Stimulated activated CD8-positive, alpha-beta memory T cell treated with anti-CD3 and anti-CD28 coated beads, Interleukin-4, amount 100 ng/mL, for 24 hours (primary cell): ENCODE measurements at regions not wholly inside any gene's neighbourhood (a gene's known extent, or its start where the extent isn't known, plus 50 kb on each side); places are given as distances from the start of the nearest gene placed in this dataset.
A peak's percentile ranks its signal among the peaks of the same experiment; 100 is the strongest.
"Not testable (repeated sequence)": the region's sequence is repeated elsewhere in the genome, so short reads cannot be mapped to it uniquely, and the experiment has no call there.

Experiments
- DNase-seq: peaks from one replicate; pipeline ENCODE4 v3.0.0-alpha.2; 2020; ENCODE audit warnings: low read depth

- no peak for DNase-seq
Observed at GRCh38 chr6:163768905-163769304, 354.4 kb downstream of the QKI start.

- no peak for DNase-seq
Observed at GRCh38 chr6:163766936-163767335, 352.4 kb downstream of the QKI start.

- DNase-seq, result no peak
Observed at GRCh38 chr6:163765335-163765734, 350.8 kb downstream of the QKI start.

GRCh38 chr6:163764565-163764964 lies 350.0 kb downstream of the QKI start:
- DNase-seq, result no peak

GRCh38 chr6:163761481-163761880 lies 347.0 kb downstream of the QKI start:
- no peak for DNase-seq

- no peak for DNase-seq
Observed at GRCh38 chr6:163760860-163761259, 346.3 kb downstream of the QKI start.

GRCh38 chr6:163759542-163759941 lies 345.0 kb downstream of the QKI start:
- no peak for DNase-seq

- DNase-seq, result no peak
Observed at GRCh38 chr6:163757520-163757919, 343.0 kb downstream of the QKI start.

GRCh38 chr6:163756079-163756478 lies 341.6 kb downstream of the QKI start:
- no peak for DNase-seq

- no peak for DNase-seq
Observed at GRCh38 chr6:163754866-163755265, 340.3 kb downstream of the QKI start.

GRCh38 chr6:163753430-163753829 lies 338.9 kb downstream of the QKI start:
- DNase-seq, result no peak

GRCh38 chr6:163752446-163752845 lies 337.9 kb downstream of the QKI start:
- DNase-seq, result no peak

- peak; percentile 11 for DNase-seq
Observed at GRCh38 chr6:163751032-163751525, 336.6 kb downstream of the QKI start.

GRCh38 chr6:163750431-163751031 lies 336.0 kb downstream of the QKI start:
- DNase-seq, result no peak

GRCh38 chr6:163748886-163749285 lies 334.4 kb downstream of the QKI start:
- no peak for DNase-seq

- no peak for DNase-seq
Observed at GRCh38 chr6:163748036-163748435, 333.5 kb downstream of the QKI start.

GRCh38 chr6:163747058-163747457 lies 332.5 kb downstream of the QKI start:
- not testable (repeated sequence) for DNase-seq

GRCh38 chr6:163745536-163746400 lies 331.2 kb downstream of the QKI start:
- DNase-seq, result no peak

- DNase-seq, result no peak
Observed at GRCh38 chr6:163744256-163744925, 329.9 kb downstream of the QKI start.

GRCh38 chr6:163743796-163744195 lies 329.3 kb downstream of the QKI start:
- no peak for DNase-seq

- DNase-seq, result no peak
Observed at GRCh38 chr6:163741743-163742363, 327.3 kb downstream of the QKI start.

- no peak for DNase-seq
Observed at GRCh38 chr6:163741342-163741741, 326.8 kb downstream of the QKI start.
